ENCODE measurements at regions not wholly inside any gene's neighbourhood (a gene's known extent, or its start where the extent isn't known, plus 50 kb on each side); places are given as distances from the start of the nearest gene placed in this dataset.

- H3K4me2 ChIP-seq (ENCODE audit: insufficient read depth, low read length) = no peak overlapping the region
- H3K9me3 ChIP-seq (replicated peaks; ENCODE audit: control insufficient read depth, insufficient read depth, low read length) = no peaks in the 10 kb centered on the region
- H3K36me3 ChIP-seq (ENCODE audit: control insufficient read depth in 2 of 2, extremely low read depth in 1 of 2, insufficient read depth in 2 of 2, low read length in 2 of 2) = no peaks in the 10 kb centered on the region
- no peak overlapping the region for H2AFZ ChIP-seq (ENCODE audit: low read depth, low read length)
- DNase-seq (ENCODE audit: low read depth, low spot score) = no peak
- H3K27ac ChIP-seq (ENCODE audit: insufficient read depth, low read depth, low read length) = no peak overlapping the region
- no TSS peak for BruUV-seq (replicated peaks)
- no peaks in the 10 kb centered on the region for H4K20me1 ChIP-seq (replicated peaks; ENCODE audit: control insufficient read depth, extremely low read depth, insufficient read depth, low read length)
- FAIRE-seq = no peak
- no peak overlapping the region for H3K4me3 ChIP-seq (replicated peaks in 1 of 3; ENCODE audit: insufficient read depth in 1 of 3, low read depth in 1 of 3, low read length in 3 of 3)
- TF ChIP-seq MAX (IDR thresholded peaks at IDR 0.05; ENCODE audit: insufficient read depth, insufficient read length) (no peak), MYC (IDR thresholded peaks at IDR 0.05; ENCODE audit: low read depth, low read length) (no peak), GATA2 (IDR thresholded peaks at IDR 0.05; ENCODE audit: insufficient read depth, insufficient read length, low read depth, low read length) (no peak), CTCF (IDR thresholded peaks at IDR 0.05; ENCODE audit: extremely low read depth in 1 of 2, insufficient read depth in 1 of 2, low read depth in 1 of 2, low read length in 2 of 2) (no peak), POLR2AphosphoS5 (IDR thresholded peaks at IDR 0.05; ENCODE audit: insufficient read depth, low read depth, low read length) (no peak), EZH2 (IDR thresholded peaks at IDR 0.05; ENCODE audit: borderline replicate concordance, low read depth, low read length, severe bottlenecking) (no peak), FOS (IDR thresholded peaks at IDR 0.05; ENCODE audit: borderline replicate concordance, insufficient read depth, low read length) (no peak), JUN (IDR thresholded peaks at IDR 0.05; ENCODE audit: borderline replicate concordance, insufficient read depth, insufficient read length, low read depth) (no peak), POLR2A (IDR thresholded peaks at IDR 0.05; ENCODE audit: low read depth, low read length) (no peak)
- ChIA-PET POLR2A (no interaction called here), CTCF (no interaction called here)
- H3K9ac ChIP-seq (replicated peaks; ENCODE audit: extremely low read depth, insufficient read depth, low read length) = no peak overlapping the region
- dilution Hi-C loops (cut with MboI; ENCODE audit: extremely low pct_ligation_motif_present, low sequenced_read_pairs) (no loop called here), intact Hi-C loops (cut with micrococcal nuclease) (no loop called here)
- no peaks in the 10 kb centered on the region for H3K79me2 ChIP-seq (ENCODE audit: control insufficient read depth, insufficient read depth, low read length)
- H3K9me1 ChIP-seq (replicated peaks; ENCODE audit: control insufficient read depth, extremely low read depth, insufficient read depth, low read length) = no peaks in the 10 kb centered on the region
- peaks cover 0 to 2% of the 10 kb centered on the region in 2 experiments for H3K27me3 ChIP-seq (ENCODE audit: control insufficient read depth in 2 of 2, insufficient read depth in 2 of 2, low read length in 2 of 2)
- no peaks in the 10 kb centered on the region for H3K4me1 ChIP-seq (ENCODE audit: control insufficient read depth, extremely low read depth, insufficient read depth, low read length)
Measured at GRCh38 chr5:166982226-166982625, 1309.2 kb upstream of the WWC1 start.

Measured in endothelial cell of umbilical vein (primary cell).